Effector CD8-positive, alpha-beta T cell (primary cell): ENCODE measurements at regions not wholly inside any gene's neighbourhood (a gene's known extent, or its start where the extent isn't known, plus 50 kb on each side); places are given as distances from the start of the nearest gene placed in this dataset.
"Not testable (repeated sequence)": the region's sequence is repeated elsewhere in the genome, so short reads cannot be mapped to it uniquely, and the experiment has no call there.

Source experiments
- DNase-seq: peaks from one replicate; lab custom pipeline; 2025; lab: John Stamatoyannopoulos, UW

GRCh38 chr2:118464546-118465265 is 376.4 kb downstream of the INSIG2 start:
- no peak for DNase-seq

DNA sequence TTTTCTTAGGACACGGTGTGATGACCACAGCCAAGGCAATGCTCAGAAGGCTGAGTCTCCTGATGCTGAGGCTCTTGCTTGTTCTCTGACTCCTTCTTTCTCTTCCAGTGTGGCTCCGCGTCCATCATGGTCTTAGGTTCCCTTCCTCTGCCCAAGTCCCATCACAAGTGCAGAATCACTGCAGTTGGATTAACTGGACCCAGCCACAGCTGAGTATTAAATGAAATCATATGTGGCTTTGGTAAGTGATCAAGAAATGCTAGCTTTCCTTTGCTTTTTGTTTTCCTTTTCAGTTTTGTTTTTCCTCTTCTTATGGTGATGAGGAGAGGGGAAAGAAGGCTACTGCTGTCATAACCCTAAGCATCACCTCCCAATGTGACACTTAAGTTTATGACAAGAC is 375.8 kb downstream of the INSIG2 start:
- no peak for DNase-seq

DNA sequence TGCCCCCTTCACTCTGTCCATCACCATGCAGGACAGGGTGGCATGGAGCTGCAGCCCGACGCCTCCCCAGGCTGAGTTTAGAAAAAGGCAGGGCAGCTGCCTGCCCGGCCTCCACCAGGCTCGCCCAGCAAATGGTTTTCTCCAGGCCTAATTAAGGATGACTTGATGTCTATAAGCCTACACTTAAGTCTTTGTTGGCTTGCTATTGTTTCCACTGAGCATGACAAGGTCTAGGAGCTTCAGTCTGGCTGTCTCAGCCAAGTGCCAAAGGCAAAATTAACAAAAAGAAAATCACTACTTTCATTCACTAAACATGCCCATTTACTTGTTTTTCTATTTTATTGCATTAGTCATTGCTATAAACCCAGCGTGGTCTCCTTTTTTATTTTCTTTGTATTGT is 372.2 kb downstream of the INSIG2 start:
- DNase-seq = no peak

- no peak for DNase-seq
Measured at GRCh38 chr2:118459426-118459825, 371.2 kb downstream of the INSIG2 start.

DNA sequence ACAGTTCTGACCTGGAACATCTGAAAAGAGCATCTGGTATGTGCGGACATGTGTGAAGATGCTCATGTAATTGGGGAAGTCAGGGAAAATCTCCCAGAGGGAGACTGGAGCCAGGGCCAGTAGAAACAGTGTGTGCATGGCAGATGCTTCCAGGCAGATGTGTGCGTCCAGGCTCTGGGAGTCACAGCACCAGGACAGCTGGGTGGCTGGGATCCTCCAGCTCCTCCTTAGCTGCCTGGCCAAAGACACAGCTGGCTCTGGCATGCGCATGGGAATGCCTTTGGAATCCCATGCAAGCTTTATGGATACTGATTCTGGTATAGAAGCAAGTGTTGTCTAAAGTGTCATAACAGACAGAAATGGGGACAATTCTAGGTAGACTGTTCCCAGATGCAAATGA is 369.7 kb downstream of the INSIG2 start:
- no peak for DNase-seq

GRCh38 chr2:118449401-118449800 is 361.1 kb downstream of the INSIG2 start:
- DNase-seq = no peak

DNA sequence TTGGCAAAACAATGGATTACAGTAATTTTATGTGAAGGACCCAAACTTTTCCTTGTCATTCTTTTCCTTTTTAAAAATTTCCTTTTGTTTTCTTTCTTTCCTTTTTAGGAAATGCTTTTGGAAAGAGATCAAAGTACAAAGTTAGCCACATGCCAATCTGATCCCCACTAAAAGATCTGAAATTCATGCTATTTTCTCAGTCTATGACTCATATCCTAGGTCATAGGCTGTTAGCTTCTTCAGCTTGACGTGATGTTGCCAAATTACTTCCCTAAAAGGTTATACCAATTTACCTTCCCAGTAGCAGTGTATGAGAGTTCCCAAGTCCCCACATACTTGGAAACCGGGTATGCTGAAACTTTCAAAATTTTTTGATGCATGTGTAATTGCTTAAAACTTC is 355.3 kb downstream of the INSIG2 start:
- DNase-seq = no peak

DNA sequence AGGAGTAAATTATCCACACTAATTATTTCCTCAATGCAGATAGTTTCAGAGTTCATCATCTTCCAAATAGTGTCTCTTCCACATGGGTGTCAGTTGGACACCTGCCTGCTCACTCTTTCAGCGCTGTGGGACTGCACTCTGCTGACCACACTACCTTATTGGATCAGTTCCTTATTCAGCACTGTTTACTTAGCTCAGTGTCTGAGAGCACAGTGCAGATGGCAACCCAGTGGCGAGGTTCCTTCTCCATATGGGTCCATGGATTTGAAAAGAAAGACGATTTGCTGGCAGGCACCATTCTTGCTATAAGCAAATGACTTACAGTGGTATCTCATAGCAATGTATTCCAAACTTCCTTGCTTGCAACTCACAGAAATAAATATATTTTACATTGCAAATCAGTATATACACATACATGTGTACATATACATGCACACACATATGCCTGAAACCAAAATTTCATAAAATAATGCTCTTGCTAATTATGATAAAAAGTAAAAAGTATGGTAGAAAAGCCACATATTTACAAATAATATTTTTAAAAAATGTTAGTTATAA is 354.8 kb downstream of the INSIG2 start:
- no peak for DNase-seq

- DNase-seq = no peak
Measured at GRCh38 chr2:118442046-118442445, 353.8 kb downstream of the INSIG2 start.

DNA sequence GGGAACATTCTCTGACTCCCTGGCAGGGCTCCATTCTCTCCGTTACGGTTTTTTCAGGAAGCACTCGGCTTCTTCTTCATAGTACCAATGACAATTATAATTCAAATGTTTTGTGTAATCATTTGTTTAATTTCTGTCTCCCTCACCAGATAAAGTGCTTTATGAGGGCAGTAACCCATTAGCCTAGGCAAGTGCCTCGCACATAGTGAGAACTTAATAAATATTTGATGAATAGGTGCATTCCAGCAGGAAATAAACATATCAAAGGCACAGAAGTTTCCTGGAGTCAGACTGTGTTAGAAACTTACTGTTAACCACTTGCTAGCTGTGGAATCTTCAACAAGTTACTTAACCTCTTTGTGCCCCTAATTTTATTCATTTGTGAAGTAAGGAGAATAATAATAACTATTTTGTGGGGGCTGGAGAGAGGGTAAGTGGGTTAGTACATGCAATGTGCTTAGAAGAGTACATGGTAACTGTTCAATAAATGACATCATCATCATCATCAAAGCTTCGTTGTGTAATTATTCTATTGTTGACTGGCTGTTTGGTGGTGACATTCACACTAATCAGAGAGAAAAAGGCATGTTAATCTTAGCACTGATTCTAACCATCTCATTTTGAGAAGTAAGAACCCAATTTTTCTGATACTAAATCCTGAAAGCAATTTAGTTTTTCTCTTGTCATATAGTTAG is 352.3 kb downstream of the INSIG2 start:
- DNase-seq = no peak

DNA sequence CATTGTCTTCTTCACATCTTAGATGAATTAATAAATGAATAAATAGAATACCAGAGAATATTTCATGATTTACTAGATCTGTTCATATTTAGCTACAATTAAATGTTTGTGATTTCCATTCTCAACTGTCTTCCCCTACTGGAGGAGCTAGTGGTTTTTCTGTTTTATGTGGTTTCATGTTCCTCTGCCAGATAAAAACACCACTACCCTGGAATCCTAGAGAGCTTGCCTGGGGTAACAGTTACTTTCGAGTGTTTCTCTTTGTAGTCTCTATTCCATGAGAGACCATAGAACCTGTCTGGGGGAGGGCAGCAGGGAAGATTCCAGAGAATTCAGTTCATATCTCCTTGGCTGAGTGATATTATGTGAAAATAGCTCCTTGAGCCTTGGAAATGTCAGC is 349.2 kb downstream of the INSIG2 start:
- DNase-seq = no peak

- no peak for DNase-seq
Measured at GRCh38 chr2:118431997-118432396, 343.7 kb downstream of the INSIG2 start.

DNA sequence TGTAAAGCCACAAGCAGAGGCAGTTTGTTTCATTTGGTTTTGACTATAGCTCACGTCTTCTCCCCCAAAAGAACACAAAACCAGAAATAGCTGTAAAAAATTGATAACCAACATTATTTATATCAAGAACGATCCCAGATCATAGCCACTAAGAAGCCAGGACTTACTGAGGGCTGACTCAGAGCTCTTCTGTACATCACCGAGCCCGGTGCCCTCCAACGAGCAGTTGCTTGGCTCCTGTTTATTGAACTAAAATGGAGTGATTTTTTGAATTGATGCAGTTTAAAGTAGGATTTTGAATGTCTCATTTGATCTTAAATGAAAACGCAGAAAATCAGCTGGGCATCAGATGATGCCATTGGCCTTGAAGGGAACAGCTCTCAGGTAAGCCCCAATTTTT is 343.3 kb downstream of the INSIG2 start:
- no peak for DNase-seq

DNA sequence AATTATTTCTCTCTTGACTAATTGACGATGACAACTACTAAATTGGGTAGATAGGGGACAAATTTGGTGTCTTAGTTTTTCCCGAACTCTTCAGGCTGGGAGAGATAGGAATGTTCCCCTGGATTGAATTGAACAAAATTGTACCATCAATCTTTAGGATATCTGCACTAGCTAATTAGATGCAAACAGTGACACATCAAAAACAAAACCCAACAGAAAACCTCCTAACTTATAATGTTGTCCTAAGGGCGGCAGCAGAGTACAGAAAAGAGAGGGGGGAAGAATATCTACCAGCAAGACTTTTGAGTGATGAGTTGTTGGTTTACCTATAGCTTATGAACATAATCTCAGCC is 342.9 kb downstream of the INSIG2 start:
- no peak for DNase-seq

DNA sequence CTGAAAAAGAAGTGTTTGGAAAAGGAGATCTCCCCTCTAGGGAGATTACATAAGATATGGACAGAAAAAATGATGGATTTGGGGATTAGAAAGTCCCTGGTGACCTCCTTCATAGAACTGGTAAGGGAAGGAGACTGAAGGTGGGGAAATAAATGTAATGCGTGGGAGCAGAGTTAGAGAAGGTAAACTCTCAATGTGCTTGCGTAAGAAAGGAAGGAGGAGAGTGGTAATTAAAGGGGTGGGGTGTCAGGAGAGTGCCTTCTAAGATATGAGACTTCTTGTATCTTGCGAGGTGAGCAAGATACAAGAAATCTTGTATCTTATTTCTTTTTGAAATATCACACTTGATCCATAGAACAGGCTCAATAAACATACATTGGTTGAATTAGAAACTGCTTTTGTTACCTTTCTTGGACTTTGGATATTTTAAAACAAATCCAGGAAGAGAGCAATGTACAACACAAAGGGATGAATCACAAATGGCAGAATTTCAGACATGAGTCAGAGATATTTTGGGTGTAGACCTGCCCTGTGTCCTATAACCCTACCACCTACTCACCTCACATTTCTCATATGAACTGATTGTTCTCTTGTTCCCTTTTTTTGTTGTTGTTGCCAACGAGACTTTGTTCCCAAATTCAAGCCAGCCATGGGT is 342.4 kb downstream of the INSIG2 start:
- no peak for DNase-seq

GRCh38 chr2:118425191-118425590 is 336.9 kb downstream of the INSIG2 start:
- DNase-seq = no peak

DNA sequence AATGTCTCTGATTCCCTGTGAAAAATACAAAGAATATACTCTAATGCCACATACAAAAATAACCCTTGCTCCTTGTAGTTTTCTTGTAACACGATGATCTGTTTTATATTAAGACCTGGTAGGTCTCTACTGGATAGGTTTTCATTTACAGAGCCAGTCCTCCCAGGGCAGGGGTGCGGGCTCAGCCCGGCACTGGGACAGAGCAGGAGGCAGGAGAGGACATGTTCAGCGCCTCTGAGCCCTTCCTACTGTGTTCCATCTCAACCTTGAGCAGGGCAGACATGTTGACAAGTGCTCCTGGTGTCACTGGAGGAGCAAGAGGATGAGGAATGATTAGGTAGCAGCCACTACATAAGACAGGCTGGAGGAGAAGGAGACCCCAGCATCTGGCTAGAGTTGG is 335.5 kb downstream of the INSIG2 start:
- DNase-seq = no peak

GRCh38 chr2:118421648-118422047 is 333.4 kb downstream of the INSIG2 start:
- no peak for DNase-seq

DNA sequence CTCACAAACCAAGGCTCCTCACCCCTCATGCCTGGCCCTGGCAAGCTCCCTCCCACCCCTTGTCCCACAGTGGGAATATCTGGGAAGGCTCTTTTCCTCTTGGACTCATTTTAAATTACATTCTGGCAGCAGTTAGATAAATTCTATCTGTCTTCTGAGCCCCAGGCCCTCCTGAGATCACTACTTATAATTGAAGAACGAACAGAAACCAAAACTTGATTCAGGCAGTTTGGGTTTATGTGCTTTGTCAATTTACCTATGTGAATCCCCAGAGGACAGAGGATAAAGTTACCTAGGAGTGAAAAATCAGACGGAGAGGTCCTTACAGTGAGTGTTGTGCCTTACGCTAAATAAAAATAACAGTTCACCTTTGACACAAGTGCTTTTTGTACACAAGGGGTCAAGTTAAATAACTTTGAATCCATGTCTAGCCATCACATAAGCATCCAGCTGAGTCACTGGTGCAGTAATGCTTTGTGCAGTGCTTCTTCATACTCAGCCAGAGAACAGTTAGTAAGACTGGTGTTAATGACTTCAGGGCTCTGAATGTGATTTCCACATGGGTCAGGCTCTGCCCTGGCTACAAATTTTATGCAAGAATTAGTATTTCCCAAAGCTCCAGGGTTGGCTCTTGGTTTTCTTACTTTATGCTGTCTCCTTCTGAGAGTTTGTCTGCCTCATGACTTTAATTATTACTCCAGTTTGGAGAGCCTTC is 329.3 kb downstream of the INSIG2 start:
- no peak for DNase-seq

DNA sequence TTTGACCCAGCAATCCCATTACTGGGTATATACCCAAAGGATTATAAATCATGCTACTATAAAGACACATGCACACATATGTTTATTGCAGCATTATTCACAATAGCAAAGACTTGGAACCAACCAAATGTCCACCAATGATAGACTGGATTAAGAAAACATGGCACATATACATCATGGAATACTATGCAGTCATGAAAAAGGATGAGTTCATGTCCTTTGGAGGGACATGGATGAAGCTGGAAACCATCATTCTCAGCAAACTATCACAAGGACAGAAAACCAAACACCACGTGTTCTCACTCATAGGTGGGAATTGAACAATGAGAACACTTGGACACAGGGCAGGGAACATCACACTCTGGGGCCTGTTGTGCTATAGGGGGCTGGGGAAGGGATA is 326.9 kb downstream of the INSIG2 start:
- DNase-seq = not testable (repeated sequence)

- no peak for DNase-seq
Measured at GRCh38 chr2:118403658-118404451, 315.6 kb downstream of the INSIG2 start.

GRCh38 chr2:118388771-118389170 is 300.5 kb downstream of the INSIG2 start:
- no peak for DNase-seq
